GM18519 (cell line): ENCODE measurements at regions not wholly inside any gene's neighbourhood (a gene's known extent, or its start where the extent isn't known, plus 50 kb on each side); places are given as distances from the start of the nearest gene placed in this dataset.

Experiments used
- ATAC-seq: cut with Tn5 transposase; IDR thresholded peaks from one replicate; pipeline ENCODE4 v1.9.1; 2021; ENCODE audit warnings: mild to moderate bottlenecking, moderate library complexity; ENCODE audit not compliant: unreplicated experiment, low FRiP score

GRCh38 chr6:129920103-129920798 is 59.1 kb upstream of the TMEM244 start:
- ATAC-seq = no peak

GRCh38 chr6:129911732-129912131 is 50.6 kb upstream of the TMEM244 start:
- ATAC-seq = no peak
